CMK (cell line): ENCODE measurements at regions not wholly inside any gene's neighbourhood (a gene's known extent, or its start where the extent isn't known, plus 50 kb on each side); places are given as distances from the start of the nearest gene placed in this dataset.
"Not testable (repeated sequence)": the region's sequence is repeated elsewhere in the genome, so short reads cannot be mapped to it uniquely, and the experiment has no call there.

Experiments used
- DNase-seq: peaks from one replicate; pipeline ENCODE4 v3.0.0-alpha.2; 2010; ENCODE audit warnings: low read depth

DNA sequence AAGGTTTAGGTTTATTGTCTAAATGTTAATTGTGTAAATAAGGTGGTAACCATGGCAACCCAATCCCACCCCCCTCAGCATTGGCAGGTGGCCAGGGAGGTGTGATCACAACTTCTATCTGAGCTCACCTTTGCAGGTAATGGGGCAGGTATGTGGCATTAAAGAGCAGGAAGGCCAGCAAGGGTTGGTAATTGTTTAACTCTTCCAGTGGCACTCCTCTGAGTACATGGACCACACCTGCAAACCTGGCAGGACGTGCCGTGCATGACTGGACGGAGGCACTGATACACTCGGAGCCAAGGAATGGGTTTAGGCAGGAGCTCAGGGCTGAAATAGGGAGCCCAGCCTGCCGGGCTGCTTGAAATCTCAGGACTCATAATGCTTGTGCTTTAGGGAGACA, 107.0 kb upstream of the BMP2 start:
- no peak for DNase-seq

DNA sequence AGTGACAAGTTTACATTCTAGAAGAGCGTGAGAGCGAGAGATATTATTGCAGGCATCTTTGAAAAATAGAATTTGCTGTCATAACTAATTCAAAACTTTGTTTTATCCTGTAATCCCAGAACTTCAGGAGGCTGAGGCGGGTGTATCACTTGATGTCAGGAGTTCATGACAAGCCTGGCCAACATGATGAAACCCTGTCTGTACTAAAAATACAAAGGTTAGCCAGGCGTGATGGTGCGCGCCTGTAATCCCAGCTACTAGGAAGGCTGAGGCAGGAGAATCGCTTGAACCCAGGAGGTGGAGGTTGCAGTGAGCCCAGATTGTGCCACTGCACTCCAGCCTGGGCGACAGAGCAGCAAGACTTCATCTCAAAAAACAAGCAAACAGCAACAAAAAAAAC, 108.6 kb upstream of the BMP2 start:
- not testable (repeated sequence) for DNase-seq

DNA sequence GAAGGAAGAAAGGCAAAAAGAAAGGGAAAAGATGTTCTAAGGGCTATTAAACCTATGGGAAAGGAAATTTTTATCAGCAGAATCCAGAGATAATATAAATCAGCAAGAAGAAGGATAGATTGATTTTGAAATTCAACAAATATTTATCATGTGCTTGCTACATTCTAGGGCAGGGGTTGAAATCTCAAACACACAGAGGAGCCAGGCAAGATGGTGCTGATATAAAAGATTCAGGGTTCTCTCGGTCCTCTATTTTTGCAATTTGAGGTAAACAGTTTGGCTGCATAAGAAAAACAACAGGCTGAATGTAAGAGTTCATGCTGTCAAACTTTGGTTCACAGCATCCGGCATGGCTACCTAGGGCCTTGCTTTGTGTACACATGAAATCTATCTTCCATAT, 109.6 kb upstream of the BMP2 start:
- no peak for DNase-seq

DNA sequence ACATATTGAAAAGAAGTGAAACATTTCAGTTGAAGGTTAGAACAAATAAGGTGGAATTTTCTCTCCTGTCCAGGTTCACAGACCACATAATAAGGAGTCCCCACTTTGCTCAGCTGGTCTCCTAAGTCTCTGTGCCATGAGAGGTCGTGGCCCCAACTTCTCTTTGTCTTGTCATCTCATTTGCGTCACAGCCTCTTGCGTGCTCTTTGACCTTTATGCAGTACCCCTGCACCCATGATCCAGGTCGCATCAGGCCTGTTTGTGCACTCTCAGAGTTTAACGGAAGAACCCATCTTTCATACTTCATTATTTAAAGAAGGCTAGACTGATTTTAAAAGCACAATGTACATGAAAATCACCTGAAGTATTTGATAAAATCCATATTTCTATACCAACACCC, 110.4 kb upstream of the BMP2 start:
- DNase-seq = no peak

DNA sequence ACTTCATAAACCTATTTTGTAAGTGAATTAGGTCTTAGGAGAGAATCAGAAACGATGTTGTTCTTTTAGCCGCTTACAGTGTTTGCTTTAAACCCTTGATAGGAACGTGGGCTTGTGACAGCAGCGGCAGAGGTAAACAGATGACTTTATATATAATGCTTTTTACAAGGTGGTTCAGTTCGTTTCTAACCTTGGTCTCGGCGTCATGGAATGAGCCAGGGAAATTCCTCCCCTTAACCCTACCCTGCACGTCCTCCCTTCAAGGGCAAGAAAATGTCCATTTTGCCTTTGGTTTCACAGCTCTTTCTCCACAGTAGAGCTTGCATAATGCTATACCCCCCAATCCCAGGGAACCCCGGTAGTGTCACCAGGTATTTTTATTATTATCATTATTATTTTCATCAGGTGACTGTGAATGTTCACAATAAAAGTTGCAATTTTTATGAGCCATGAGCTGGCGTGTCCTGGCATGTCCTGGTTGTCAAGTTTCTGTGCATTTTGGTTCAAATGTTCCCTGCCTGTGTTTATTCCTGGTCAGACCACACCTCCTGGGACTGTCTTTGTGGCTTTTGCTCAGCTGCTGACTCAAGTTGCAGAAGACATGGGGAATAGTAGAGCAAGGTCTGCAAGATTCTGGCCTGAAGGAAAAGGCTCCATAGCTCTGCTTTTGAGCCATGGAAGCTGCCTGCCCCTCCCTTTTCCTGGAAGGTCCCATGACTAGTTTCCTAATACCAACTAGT, 112.8 kb upstream of the BMP2 start:
- DNase-seq = no peak

DNA sequence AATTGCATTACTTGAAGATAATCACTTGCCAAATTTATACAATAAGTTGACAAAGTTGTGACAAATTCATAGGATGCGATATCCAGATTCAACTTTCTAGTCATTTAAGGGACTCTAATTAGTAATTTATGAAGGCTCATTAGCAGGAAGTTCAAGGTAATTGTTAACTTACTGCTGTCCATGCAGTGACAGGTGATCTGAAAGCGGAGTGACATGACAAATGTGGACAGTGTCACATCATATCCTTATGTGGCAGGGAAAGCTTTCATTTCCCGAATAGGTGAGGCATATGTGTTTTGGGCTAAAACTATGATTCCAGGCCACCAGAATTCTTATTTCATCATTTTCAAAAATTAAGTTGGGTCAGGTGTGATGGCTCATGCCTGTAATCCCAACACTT, 115.9 kb upstream of the BMP2 start:
- DNase-seq = no peak

DNA sequence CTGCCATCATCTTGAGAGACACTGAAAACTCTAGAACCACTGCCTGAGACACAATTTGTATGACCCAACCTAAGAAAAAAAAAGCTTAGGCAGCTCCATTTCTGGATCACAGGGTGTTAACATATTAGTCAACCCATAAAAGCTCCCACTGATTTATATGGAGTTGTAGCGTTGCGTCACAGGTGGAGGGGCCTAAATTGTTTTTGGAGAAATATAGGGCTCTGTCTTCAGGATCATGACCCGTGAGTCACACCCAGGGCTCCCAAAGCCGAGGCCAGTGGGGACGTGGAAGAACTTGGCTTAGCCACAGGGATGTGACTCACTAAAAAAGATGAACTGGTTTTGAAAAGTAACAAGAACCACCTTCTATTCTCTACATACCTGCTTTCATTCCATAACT, 116.5 kb upstream of the BMP2 start:
- no peak for DNase-seq

DNA sequence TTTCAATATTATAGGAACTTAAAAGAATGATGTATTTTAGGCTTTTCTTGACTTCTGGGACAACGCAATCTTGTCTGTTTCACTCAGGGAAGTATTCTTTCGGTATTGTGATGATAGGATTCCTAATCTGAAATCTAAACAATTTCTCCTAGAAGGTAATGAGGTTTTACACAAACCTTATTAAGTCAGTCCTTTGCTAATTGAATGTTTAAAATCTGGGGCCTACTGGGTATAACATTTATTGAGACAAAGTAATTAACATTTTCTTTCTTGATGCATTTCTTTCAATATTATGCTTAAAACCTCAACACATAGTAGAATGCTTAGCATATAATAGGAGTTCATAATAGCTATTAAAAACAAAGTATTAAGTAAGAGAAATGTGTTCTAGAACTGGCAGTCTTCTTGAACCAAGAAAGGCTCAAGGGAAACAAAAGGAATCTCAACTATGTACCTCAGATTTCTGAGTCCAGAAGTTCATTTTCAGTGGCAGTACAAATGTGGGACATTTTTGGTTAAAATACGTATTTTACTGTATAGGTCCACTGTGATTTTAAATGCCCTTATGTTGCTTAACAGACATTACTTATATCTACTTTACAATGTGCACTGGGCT, 121.4 kb upstream of the BMP2 start:
- no peak for DNase-seq

DNA sequence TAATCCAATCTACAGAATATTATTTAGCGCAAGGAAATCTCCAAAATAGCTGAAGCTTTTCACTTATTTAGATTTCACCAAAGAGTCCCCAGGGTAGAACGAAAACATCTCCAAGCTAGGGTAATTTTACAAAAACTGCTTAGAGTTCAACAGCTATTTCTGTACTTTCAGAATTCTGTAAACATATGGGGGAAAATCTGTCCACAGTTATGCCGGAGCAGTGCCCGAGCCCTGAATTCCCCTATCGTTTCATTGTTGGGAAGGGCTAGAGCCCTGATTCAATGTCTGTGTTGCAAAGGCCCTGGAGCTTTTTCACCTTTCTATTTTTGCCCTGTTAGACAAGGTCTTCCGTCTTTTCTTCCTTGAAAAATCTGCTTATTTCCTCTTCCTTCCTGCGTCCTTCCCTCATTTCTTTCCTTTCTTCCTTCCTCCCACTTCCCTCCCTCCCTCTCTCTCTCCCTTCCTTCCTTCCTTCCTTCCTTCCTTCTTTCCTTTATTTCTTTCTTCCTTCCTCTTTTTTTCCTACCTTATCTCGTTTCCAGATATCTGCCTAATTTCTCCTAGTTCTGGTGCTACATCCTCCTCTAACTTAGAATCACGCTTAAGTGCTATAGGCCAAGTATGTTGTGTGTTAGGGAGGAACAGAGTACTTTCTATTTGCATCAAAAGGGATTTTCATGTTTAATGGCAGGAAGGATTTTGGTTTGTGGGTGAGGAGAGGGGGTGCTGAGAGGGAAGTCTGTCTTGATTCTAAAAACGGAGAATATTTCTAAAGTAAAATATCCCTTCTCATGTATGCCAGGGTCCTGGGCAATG, 122.5 kb upstream of the BMP2 start:
- DNase-seq = no peak

DNA sequence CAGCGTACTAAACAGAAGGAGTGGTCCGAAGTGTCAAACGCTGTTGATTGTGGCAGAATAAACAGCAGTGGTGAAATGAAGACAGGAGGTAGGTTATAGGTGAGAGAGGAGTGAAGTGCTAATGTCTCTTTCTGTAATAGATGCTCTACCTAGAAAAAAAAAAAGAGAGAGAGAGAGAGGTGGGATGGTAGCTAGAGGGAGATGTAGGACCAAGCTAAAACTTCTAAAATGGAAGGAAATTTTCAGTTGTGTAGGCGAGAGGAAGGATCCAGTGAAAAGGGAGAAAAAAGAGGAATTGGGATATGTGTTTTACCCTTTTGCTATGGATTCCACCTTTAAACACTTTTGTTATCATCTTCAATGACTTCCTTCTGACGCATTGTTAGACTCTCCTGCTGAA, 126.5 kb upstream of the BMP2 start:
- no peak for DNase-seq

DNA sequence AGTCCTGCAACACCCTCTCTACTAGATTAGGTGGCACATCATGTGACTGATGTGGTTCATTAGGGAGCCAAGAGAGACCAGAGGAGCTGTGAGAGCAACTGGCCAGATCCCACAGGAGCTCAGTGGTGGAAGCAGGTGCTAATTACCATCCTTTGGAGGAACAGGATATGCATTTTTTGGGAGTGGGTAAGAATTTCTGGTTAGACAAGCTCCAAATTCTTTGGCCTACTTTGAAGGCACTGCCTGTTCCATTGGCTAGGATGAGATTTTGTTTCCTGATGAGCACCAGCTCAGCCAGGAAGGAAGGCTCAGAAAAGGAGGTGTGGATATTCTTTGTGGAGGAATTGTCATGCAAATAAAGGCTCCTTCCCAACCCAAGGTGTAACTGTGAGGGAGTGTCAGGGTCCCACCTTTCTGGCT, 130.3 kb upstream of the BMP2 start:
- no peak for DNase-seq

DNA sequence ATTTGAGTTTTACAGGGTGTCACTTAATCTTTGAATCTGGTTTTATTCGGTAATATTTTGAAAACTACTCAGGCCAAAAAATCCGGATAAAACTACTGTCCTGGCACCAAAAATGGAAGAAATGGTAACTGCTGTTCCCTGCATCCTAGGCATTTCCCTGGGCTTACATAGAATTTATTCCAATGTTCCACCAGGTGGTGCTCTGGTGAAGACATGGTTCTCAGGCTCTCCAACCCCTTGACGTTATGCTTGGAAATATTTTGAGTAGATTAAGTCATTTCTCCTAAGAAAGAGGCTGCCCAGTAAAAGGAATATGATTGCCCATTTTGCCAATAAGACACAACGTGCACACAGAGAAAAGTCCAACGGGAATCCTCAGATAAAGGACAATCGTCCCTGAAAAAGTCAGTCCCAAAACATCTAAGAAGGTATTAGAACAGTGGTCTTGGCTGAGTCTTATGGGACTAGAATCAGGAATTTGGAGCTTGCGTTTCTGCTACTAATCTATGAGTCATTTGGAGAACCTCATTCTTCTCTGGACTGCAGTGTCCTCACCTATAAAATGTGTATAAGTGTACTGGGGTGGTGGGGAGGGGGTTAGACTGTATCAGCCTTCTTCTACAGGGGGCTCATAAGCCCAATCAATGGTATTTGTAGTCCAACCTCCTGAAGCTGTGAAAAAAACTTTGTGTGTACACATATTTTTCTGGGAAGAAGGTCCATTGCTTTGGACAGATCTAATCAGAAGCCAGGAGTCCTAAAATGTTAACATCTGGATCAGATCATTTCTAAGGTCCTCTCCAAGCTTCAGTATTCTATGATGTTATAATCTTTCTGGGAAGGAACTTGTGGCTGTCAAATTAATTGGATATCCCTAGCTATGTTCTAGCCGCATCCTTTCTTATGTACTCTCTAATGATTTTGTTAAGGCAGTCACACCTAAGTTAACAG, 131.0 kb upstream of the BMP2 start:
- no peak for DNase-seq

DNA sequence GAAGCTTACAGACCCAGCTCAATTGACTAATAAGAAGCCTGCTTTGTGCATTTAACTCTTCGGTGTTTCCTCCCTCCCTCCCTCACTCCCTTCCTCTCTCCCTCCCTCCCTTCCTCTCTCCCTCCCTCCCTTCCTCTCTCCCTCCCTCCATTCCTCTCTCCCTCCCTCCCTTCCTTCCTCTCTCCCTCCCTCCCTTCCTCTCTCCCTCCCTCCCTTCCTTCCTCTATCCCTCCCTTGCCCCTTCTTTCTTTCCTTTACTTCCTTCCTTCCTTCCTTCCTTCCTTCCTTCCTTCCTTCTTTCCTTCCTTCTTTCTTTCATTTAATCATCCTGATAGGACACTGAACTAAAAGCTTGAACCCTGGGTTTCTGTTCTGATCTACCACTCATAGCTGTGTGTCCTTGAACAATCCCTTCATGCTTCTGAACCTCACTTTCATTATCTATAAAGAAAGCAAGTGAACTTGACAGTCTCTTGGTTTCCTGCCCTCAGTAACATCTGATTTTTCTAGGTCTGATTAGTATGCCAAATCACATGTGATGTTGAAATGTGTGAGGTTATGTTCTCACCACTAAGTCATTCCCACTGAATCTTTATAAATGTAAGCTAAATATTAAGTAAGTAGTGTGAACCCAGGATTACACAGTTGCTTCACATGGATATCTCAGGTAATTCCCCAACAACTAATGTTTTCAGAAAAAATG, 132.3 kb upstream of the BMP2 start:
- no peak for DNase-seq

DNA sequence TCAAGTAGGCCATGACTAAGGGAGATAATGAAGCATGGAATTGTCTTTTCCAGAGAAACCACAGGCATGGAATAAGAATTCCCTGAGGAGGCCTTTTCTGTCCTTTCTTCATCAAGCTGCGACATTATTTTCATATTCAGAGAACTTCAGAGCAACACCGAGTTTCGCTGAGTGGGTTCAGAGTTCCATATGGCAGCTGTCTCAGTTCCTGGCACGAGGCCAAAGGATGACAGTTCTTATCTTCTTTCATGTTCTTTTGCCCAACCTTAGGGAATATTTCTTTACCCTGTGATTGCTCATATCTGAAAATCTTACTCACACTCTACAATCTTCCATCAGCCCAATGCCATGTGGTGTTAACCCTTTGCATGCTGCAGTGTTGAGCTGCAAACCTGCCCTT, 135.3 kb upstream of the BMP2 start:
- no peak for DNase-seq

DNA sequence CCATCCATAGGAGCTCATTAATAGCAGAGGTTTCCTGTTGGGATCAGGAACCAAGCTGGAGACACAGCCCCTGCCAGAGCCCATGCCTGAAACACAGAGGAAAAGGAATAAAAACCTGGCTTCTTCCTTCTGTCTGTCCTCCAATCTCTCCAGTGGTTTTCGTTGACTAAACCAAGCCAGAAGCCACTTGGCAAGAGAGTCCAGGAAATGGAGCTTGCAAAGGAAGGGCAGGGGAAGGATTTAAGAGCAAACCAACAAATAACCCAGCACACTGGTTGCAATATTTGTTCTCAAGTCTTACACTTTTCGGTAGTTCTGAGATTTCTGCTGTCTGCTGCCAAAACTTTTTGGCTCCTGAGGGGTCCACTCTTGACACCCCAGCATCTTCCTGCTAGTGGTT, 137.0 kb upstream of the BMP2 start:
- DNase-seq = no peak

DNA sequence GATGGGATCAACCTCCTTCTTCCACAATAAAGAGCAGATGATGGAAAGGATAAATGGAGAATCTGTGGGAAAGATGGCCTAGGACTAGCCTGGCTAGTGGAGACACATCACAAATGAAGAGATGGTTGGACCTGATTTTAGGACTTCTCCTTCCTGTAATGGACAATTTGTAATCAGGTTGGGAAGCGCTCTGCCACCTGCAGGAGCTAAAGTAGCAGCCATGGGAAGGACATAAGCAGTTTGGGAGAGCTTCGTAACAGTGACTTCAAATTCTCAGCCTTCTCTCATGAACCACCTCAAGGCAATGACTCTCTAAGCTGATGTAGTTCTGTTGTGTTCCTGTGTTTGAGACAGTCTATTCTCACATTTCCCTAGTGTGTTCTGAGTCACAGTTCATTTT, 137.9 kb upstream of the BMP2 start:
- DNase-seq = no peak

DNA sequence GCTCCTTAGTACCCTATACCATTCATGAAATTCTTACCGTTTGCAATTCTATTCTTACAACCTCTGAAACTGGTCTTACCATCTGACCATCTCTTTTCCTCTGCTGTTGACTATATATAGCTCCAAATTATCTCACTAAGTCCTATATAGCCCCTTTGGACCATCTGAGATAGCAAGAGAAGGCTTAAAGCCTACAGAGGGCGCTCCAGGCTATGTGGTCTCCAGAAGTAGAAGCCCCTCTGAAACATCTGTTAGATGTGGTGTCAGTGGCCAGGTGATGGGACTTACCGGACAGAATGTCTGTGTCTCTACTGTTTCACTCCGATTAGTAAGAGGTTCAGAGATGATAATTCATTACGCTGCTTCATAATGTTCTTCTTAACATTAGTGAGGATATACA, 140.7 kb upstream of the BMP2 start:
- DNase-seq = no peak

DNA sequence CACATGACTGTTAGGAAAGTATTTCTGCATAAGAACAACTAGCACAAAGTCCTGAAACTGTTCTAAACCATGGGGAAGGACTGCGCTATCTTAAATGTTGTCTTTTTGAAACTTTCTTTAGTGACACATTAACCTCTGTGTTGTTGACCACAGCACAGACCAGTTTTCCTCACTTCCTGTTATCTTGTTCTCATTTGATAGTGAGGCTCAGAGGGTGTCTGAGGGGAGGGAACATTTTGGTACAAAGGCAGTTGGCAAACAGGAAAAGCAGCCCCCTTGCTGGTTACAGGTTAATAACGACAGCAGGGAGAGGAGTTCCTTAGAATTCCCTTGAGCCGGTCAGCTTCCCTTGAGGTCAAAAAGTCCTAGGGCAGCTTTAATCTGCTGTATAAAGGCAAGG, 143.5 kb upstream of the BMP2 start:
- peak; percentile 76 for DNase-seq

DNA sequence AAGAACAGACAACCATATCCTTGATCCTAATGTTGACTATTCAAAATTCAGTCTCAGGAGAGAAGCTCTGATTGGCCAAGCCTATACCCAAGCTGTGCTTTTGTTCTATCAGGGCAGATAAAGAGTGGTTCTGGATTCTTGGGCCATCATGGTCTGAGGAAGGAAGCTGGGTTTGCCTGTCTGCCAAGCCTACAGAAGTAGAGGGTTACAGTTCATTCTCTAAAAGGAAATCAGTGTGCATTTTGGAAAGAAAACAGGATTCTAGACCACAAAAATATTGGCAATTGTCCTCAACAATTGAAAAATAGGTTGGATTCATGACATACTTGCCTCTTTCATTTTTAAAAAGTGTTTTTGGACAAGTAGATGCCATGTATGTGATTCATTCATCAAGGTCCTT, 145.4 kb upstream of the BMP2 start:
- no peak for DNase-seq

DNA sequence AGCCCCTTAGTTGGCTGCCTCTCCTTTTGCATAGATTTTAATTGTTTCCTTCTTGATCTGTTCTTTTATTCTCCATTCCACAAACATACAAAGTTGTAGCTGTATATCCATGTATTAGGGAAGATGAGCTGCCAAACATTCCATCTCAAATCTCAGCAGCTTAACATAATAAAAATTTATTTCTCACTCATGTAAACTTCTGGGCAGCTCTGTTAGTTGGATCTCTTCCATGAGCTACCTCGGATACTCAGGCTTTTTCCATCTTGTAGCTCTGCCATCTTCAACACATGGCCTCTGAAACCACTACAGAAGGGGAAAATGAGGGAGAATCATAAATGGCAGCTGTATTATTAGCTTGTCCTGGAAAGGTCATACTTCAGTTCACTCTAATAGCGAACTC, 149.4 kb upstream of the BMP2 start:
- no peak for DNase-seq

DNA sequence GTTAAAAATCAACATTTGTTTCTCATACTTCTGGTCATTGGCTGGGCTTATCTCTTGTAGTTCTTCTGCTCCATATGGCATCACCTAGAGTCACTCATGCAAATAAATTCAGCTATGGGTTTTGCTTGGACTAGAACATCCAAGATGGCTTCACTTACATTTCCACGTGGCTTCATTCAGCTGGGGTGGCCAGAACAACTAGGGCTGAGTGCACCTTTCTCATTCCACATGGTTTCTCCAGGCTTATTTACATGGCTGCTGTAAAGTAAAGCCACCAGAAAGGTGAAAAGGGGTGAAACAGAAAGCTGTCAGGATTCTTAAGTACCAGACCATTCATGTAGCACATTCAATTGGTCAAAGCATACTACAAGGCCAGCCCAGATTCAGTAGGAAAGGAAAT, 151.1 kb upstream of the BMP2 start:
- DNase-seq = no peak

DNA sequence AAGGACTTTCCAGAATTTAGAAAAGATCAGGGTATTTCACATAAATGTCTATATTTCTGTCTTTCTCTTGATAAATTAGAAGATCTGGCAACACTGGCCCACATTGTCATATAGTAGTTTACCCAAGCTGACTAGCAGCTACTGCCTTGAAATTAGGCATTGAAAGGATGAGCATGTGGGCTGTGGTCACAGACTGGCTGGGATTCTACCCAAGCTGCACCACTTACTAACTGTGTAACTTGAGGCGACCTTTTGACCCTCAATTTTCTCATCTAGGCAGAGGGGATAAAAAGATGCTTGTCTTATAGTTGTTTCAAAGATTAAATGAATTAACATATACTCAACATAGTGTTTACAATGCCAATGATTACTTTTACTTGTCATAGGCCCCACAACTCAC, 152.7 kb upstream of the BMP2 start:
- no peak for DNase-seq
